Spinal cord (tissue), 9 donors: ENCODE measurements at regions not wholly inside any gene's neighbourhood (a gene's known extent, or its start where the extent isn't known, plus 50 kb on each side); places are given as distances from the start of the nearest gene placed in this dataset.

ENCODE experiments used
- DNase-seq, 6 donors: peaks; one replicate each; pipeline versions ENCODE4 v3.0.0 to v3.0.0-alpha.2; 2013 to 2015; ENCODE audit warnings: low spot score in 6 of 6, low read depth in 4 of 6
- H3K27ac ChIP-seq: one replicate; pipeline ENCODE4 v1.5.1; 2013; ENCODE audit warnings: low read depth, low read length, control low read depth
- H3K27me3 ChIP-seq: one replicate; pipeline ENCODE4 v1.6.1; 2013; ENCODE audit warnings: low read length; ENCODE audit not compliant: control insufficient read depth, insufficient read depth
- H3K36me3 ChIP-seq: one replicate; pipeline ENCODE4 v1.6.1; 2013; ENCODE audit warnings: low read length; ENCODE audit not compliant: control insufficient read depth, insufficient read depth
- H3K4me1 ChIP-seq: one replicate; pipeline ENCODE4 v1.6.1; 2013; ENCODE audit warnings: low read length; ENCODE audit not compliant: control insufficient read depth, insufficient read depth
- H3K4me3 ChIP-seq: one replicate; pipeline ENCODE4 v1.5.1; 2013; ENCODE audit warnings: low read depth, low read length, control low read depth
- H3K9me3 ChIP-seq: one replicate; pipeline ENCODE4 v1.6.1; 2013; ENCODE audit warnings: low read length; ENCODE audit not compliant: control insufficient read depth, insufficient read depth
- WGBS: methylation state at CpG from one replicate; pipeline ENCODE4 v1.1.5; 2013; ENCODE audit warnings: missing lambda C conversion rate; ENCODE audit not compliant: insufficient coverage; 5-methylcytosine and 5-hydroxymethylcytosine counted together
- donor health status: healthy.

GRCh38 chr2:7272210-7272609 lies 355.0 kb downstream of the RNF144A start:
- Histone ChIP-seq H3K27ac (no peak overlapping the region), H3K36me3 (no peaks in the 10 kb centered on the region), H3K9me3 (no peaks in the 10 kb centered on the region), H3K4me3 (no peak overlapping the region), H3K4me1 (no peaks in the 10 kb centered on the region), H3K27me3 (no peaks in the 10 kb centered on the region)
- WGBS: 92% methylated on average over 2 of the region's 3 CpGs
- DNase-seq: no peak

- H3K27me3 ChIP-seq: no peaks in the 10 kb centered on the region
These were observed 361.8 kb downstream of the RNF144A start for GRCh38 chr2:7278984-7279383.

GRCh38 chr2:7279421-7279949 lies 362.3 kb downstream of the RNF144A start:
- H3K27ac ChIP-seq: no peak overlapping the region
- WGBS: 82% methylated on average over 4 of the region's 7 CpGs
- H3K4me1 ChIP-seq: no peaks in the 10 kb centered on the region
- DNase-seq: no peak
- no peak overlapping the region for H3K4me3 ChIP-seq
- no peaks in the 10 kb centered on the region for H3K27me3 ChIP-seq
- H3K36me3 ChIP-seq: no peaks in the 10 kb centered on the region
- H3K9me3 ChIP-seq: no peaks in the 10 kb centered on the region

More at GRCh38 chr2:7278984-7279383, 361.8 kb downstream of the RNF144A start:
- Histone ChIP-seq H3K4me3 (no peak overlapping the region), H3K27ac (no peak overlapping the region), H3K9me3 (no peaks in the 10 kb centered on the region), H3K36me3 (no peaks in the 10 kb centered on the region), H3K4me1 (no peaks in the 10 kb centered on the region)
- no peak for DNase-seq

DNA sequence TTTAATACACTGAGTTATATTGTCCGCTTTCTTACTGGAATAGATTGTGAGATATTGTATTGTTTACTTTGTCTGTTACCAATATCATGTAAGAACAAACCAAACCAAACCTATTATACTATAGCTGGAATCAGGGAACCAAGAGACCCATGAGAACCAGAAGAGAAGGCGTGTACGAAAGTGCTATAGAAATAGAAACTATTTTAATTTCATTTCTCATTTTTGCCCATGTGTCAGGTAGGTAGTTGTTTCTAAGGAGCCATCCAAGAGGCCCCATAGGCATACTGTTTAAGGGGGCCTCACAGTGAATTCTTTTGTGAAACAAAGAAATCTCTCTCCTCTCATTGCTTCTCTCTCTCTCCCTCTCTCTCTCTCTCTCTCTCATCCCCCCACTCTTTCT lies 363.6 kb downstream of the RNF144A start:
- no peaks in the 10 kb centered on the region for H3K36me3 ChIP-seq
- H3K4me3 ChIP-seq: no peak overlapping the region
- no CpG with 5 or more reads among the region's 3 CpGs for WGBS
- DNase-seq: no peak
- H3K9me3 ChIP-seq: no peaks in the 10 kb centered on the region
- H3K4me1 ChIP-seq: no peaks in the 10 kb centered on the region
- no peaks in the 10 kb centered on the region for H3K27me3 ChIP-seq
- no peak overlapping the region for H3K27ac ChIP-seq

GRCh38 chr2:7281231-7282201 lies 364.3 kb downstream of the RNF144A start:
- H3K27ac ChIP-seq: no peak overlapping the region
- DNase-seq: peak in 5 of 6 donors; percentile 11 to 95 (median 24)

GRCh38 chr2:7286120-7286519 lies 368.9 kb downstream of the RNF144A start:
- Histone ChIP-seq H3K36me3 (no peaks in the 10 kb centered on the region), H3K4me1 (no peaks in the 10 kb centered on the region), H3K27ac (no peak overlapping the region), H3K27me3 (no peaks in the 10 kb centered on the region), H3K4me3 (no peak overlapping the region), H3K9me3 (no peaks in the 10 kb centered on the region)
- 95% methylated on average over 8 of the region's 9 CpGs for WGBS
- DNase-seq: no peak

More at GRCh38 chr2:7281231-7282201, 364.3 kb downstream of the RNF144A start:
- H3K27me3 ChIP-seq: no peaks in the 10 kb centered on the region
- no peaks in the 10 kb centered on the region for H3K9me3 ChIP-seq
- H3K4me3 ChIP-seq: no peak overlapping the region
- H3K36me3 ChIP-seq: no peaks in the 10 kb centered on the region
- H3K4me1 ChIP-seq: no peaks in the 10 kb centered on the region
- 19% methylated on average over 6 of the region's 9 CpGs for WGBS

GRCh38 chr2:7288484-7288883 lies 371.3 kb downstream of the RNF144A start:
- H3K9me3 ChIP-seq: no peaks in the 10 kb centered on the region
- H3K4me3 ChIP-seq: no peak overlapping the region
- H3K27me3 ChIP-seq: no peaks in the 10 kb centered on the region
- H3K4me1 ChIP-seq: no peaks in the 10 kb centered on the region
- H3K36me3 ChIP-seq: no peaks in the 10 kb centered on the region
- no peak overlapping the region for H3K27ac ChIP-seq
- no peak for DNase-seq
- 100% methylated on average over 1 of the region's 4 CpGs for WGBS

GRCh38 chr2:7289697-7290096 lies 372.5 kb downstream of the RNF144A start:
- Histone ChIP-seq H3K27ac (no peak overlapping the region), H3K4me1 (no peaks in the 10 kb centered on the region), H3K36me3 (no peaks in the 10 kb centered on the region), H3K4me3 (no peak overlapping the region), H3K27me3 (no peaks in the 10 kb centered on the region), H3K9me3 (no peaks in the 10 kb centered on the region)
- 83% methylated on average over 5 of the region's 7 CpGs for WGBS
- DNase-seq: no peak

- no peak for DNase-seq
- Histone ChIP-seq H3K27me3 (no peaks in the 10 kb centered on the region), H3K27ac (no peak overlapping the region), H3K9me3 (no peaks in the 10 kb centered on the region), H3K4me1 (no peaks in the 10 kb centered on the region), H3K4me3 (no peak overlapping the region), H3K36me3 (no peaks in the 10 kb centered on the region)
- 89% methylated on average over 3 of the region's 7 CpGs for WGBS
These were observed 375.0 kb downstream of the RNF144A start for GRCh38 chr2:7292154-7292691.
